MM.1S (cell line): ENCODE measurements at regions not wholly inside any gene's neighbourhood (a gene's known extent, or its start where the extent isn't known, plus 50 kb on each side); places are given as distances from the start of the nearest gene placed in this dataset.

Experiments used
- DNase-seq: peaks from one replicate; pipeline ENCODE4 v3.0.0-alpha.2; 2015
- H2AFZ ChIP-seq: fragments of 300-600 bp; sonication (generic); 2 replicates; pipeline ENCODE4 v1.6.0; 2016; ENCODE audit warnings: antibody characterized with exemption, low read length
- H3F3A ChIP-seq: fragments of 300-600 bp; sonication (generic); 2 replicates; pipeline ENCODE4 v1.6.1; 2016; ENCODE audit warnings: mild to moderate bottlenecking, antibody characterized with exemption, low read length, moderate library complexity, mixed read lengths; ENCODE audit not compliant: insufficient read depth
- H3K27ac ChIP-seq: fragments of 300-600 bp; sonication (generic); 2 replicates; pipeline ENCODE4 v1.5.1; 2016; ENCODE audit warnings: mild to moderate bottlenecking, low read length
- H3K27me3 ChIP-seq: fragments of 300-600 bp; sonication (generic); replicated peaks from 2 replicates; pipeline ENCODE4 v1.6.0; 2016; ENCODE audit warnings: low read length; ENCODE audit not compliant: insufficient read depth
- H3K36me3 ChIP-seq: fragments of 300-600 bp; sonication (generic); replicated peaks from 2 replicates; pipeline ENCODE4 v1.6.1; 2016; ENCODE audit warnings: mild to moderate bottlenecking, low read length, mixed read lengths; ENCODE audit not compliant: insufficient read depth
- H3K4me1 ChIP-seq: fragments of 300-600 bp; sonication (generic); 2 replicates; pipeline ENCODE4 v1.6.1; 2016; ENCODE audit warnings: low read length, mixed read lengths
- H3K4me2 ChIP-seq: fragments of 300-600 bp; sonication (generic); 2 replicates; pipeline ENCODE4 v1.6.0; 2016; ENCODE audit warnings: low read depth, low read length
- H3K4me3 ChIP-seq: fragments of 300-600 bp; sonication (generic); 2 replicates; pipeline ENCODE4 v1.5.1; 2016; ENCODE audit warnings: low read length, mixed read lengths
- H3K79me2 ChIP-seq: fragments of 300-600 bp; sonication (generic); 2 replicates; pipeline ENCODE4 v1.6.1; 2016; ENCODE audit warnings: mixed run types, low read length, mixed read lengths
- H3K9ac ChIP-seq: fragments of 300-600 bp; sonication (generic); 2 replicates; pipeline ENCODE4 v1.6.1; 2016; ENCODE audit warnings: low read length, mixed read lengths
- H3K9me2 ChIP-seq: fragments of 300-600 bp; sonication (generic); replicated peaks from 2 replicates; pipeline ENCODE4 v1.6.1; 2016; ENCODE audit warnings: mild to moderate bottlenecking, low read length, mixed read lengths; ENCODE audit not compliant: insufficient read depth
- H3K9me3 ChIP-seq: fragments of 300-600 bp; sonication (generic); replicated peaks from 2 replicates; pipeline ENCODE4 v1.6.1; 2016; ENCODE audit warnings: mild to moderate bottlenecking, low read length, mixed read lengths; ENCODE audit not compliant: insufficient read depth
- H4K20me1 ChIP-seq: fragments of 300-600 bp; sonication (generic); 2 replicates; pipeline ENCODE4 v1.6.1; 2016; ENCODE audit warnings: mild to moderate bottlenecking, low read length, moderate library complexity, mixed read lengths; ENCODE audit not compliant: insufficient read depth
- CTCF ChIP-seq: fragments of 300-600 bp; sonication (generic); IDR thresholded peaks from 2 replicates; pipeline ENCODE4 v1.5.1; 2016; ENCODE audit warnings: antibody characterized with exemption, low read length, mixed read lengths
- EZH2 ChIP-seq: fragments of 300-600 bp; sonication (generic); optimal IDR thresholded peaks from 2 replicates; pipeline ENCODE3; 2017; ENCODE audit warnings: low read depth, mild to moderate bottlenecking, antibody characterized with exemption, low read length, mixed read lengths
- EZH2phosphoT487 ChIP-seq: fragments of 300-600 bp; sonication (generic); IDR thresholded peaks from 2 replicates; pipeline ENCODE4 v1.6.1; 2018; ENCODE audit warnings: antibody characterized with exemption, low read length

DNA sequence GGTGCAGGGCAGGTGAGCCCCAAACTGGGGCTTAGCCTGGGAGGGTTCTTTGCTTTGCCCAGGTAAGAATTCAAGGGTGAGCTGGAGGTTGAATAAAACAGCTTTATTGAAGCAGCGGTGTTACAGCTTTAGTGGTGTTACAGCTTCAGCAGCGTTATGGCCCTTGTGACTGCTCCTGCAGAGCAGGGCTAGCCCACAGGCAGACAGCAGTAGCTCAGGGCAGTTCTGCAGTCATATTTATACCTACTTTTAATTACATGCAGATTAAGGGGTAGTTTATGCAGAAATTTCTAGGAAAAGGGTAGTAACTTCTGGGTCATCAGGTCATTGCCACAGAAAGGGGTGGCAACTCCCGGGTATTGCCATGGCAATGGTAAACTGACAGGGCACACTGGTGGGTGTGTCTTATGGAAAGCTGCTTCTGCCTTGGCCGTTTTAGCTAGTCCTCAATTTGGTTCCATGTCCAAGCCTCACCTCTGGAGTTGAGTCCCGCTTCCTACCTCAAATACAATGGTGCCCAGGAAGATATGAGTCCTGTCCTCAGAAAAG lies 78.2 kb downstream of the THNSL2 start:
- TF ChIP-seq EZH2 (no peak), EZH2phosphoT487 (no peak), CTCF (no peak)
- Histone ChIP-seq H3K4me2 (no peak overlapping the region), H3K4me1 (no peaks in the 10 kb centered on the region), H3K36me3 (no peaks in the 10 kb centered on the region), H4K20me1 (no peaks in the 10 kb centered on the region), H3K9me2 (no peaks in the 10 kb centered on the region), H3K27me3 (no peaks in the 10 kb centered on the region), H2AFZ (no peak overlapping the region), H3K9ac (no peak overlapping the region), H3F3A (no peaks in the 10 kb centered on the region), H3K79me2 (no peaks in the 10 kb centered on the region), H3K27ac (no peak overlapping the region), H3K4me3 (no peak overlapping the region), H3K9me3 (no peaks in the 10 kb centered on the region)
- DNase-seq = no peak

- H3K27ac ChIP-seq = no peak overlapping the region
- no peak overlapping the region for H3K4me3 ChIP-seq
- no peaks in the 10 kb centered on the region for H3K79me2 ChIP-seq
These were observed 77.4 kb downstream of the THNSL2 start for GRCh38 chr2:88247531-88247930.

GRCh38 chr2:88245109-88245508 lies 75.0 kb downstream of the THNSL2 start:
- no peak for TF ChIP-seq EZH2
- no peak for TF ChIP-seq CTCF
- TF ChIP-seq EZH2phosphoT487 = no peak
- no peak for DNase-seq
- H3K36me3 ChIP-seq = no peaks in the 10 kb centered on the region
- no peaks in the 10 kb centered on the region for H3K9me2 ChIP-seq
- no peak overlapping the region for H3K27ac ChIP-seq
- H3F3A ChIP-seq = no peaks in the 10 kb centered on the region
- no peaks in the 10 kb centered on the region for H3K9me3 ChIP-seq
- no peaks in the 10 kb centered on the region for H3K27me3 ChIP-seq
- H2AFZ ChIP-seq = no peak overlapping the region
- H3K9ac ChIP-seq = no peak overlapping the region
- H3K4me2 ChIP-seq = no peak overlapping the region
- peaks cover 3% of the 10 kb centered on the region for H3K4me1 ChIP-seq
- H4K20me1 ChIP-seq = no peaks in the 10 kb centered on the region
- no peaks in the 10 kb centered on the region for H3K79me2 ChIP-seq
- H3K4me3 ChIP-seq = no peak overlapping the region

More at GRCh38 chr2:88247531-88247930, 77.4 kb downstream of the THNSL2 start:
- DNase-seq = no peak
- no peaks in the 10 kb centered on the region for H4K20me1 ChIP-seq
- no peaks in the 10 kb centered on the region for H3K9me2 ChIP-seq
- no peaks in the 10 kb centered on the region for H3K9me3 ChIP-seq
- no peak overlapping the region for H2AFZ ChIP-seq
- no peaks in the 10 kb centered on the region for H3K4me1 ChIP-seq
- H3K36me3 ChIP-seq = no peaks in the 10 kb centered on the region
- no peak for TF ChIP-seq EZH2phosphoT487
- TF ChIP-seq EZH2 = no peak
- TF ChIP-seq CTCF = no peak
- H3K27me3 ChIP-seq = no peaks in the 10 kb centered on the region
- no peak overlapping the region for H3K4me2 ChIP-seq
- no peaks in the 10 kb centered on the region for H3F3A ChIP-seq
- no peak overlapping the region for H3K9ac ChIP-seq
